DOHH2 (cell line): ENCODE measurements at regions not wholly inside any gene's neighbourhood (a gene's known extent, or its start where the extent isn't known, plus 50 kb on each side); places are given as distances from the start of the nearest gene placed in this dataset.

Source experiments
- CTCF ChIP-seq: fragments of 200-600 bp; sonication (generic); IDR thresholded peaks from one replicate; pipeline ENCODE4 v1.5.1; 2014; ENCODE audit warnings: antibody characterized with exemption, mild to moderate bottlenecking, low read depth, low read length; ENCODE audit not compliant: poor library complexity, severe bottlenecking
- EZH2phosphoT487 ChIP-seq: fragments of 200-600 bp; sonication (generic); IDR thresholded peaks from 2 replicates; pipeline ENCODE4 v1.6.1; 2017; ENCODE audit warnings: borderline replicate concordance, mild to moderate bottlenecking, antibody characterized with exemption, low read length, moderate library complexity, mixed read lengths

GRCh38 chr11:104830080-104830479, 68.2 kb downstream of the CASP12 start:
- TF ChIP-seq CTCF (no peak), EZH2phosphoT487 (no peak)
